Cerebellar nuclear complex (tissue), 1 donor: ENCODE measurements at regions not wholly inside any gene's neighbourhood (a gene's known extent, or its start where the extent isn't known, plus 50 kb on each side); places are given as distances from the start of the nearest gene placed in this dataset.

Source experiments
- DNase-seq, 2 experiments: peaks; one replicate each; lab custom pipeline; 2025; lab: John Stamatoyannopoulos, UW

- DNase-seq = no peak
These were observed 487.8 kb downstream of the ENC1 start for GRCh38 chr5:74152625-74153254.

- DNase-seq = no peak
These were observed 488.4 kb downstream of the ENC1 start for GRCh38 chr5:74152136-74152535.

GRCh38 chr5:74149395-74149794, 491.1 kb downstream of the ENC1 start:
- no peak for DNase-seq

GRCh38 chr5:74148321-74148720, 492.2 kb downstream of the ENC1 start:
- no peak for DNase-seq

- no peak for DNase-seq
These were observed 493.7 kb downstream of the ENC1 start for GRCh38 chr5:74146796-74147195.

GRCh38 chr5:74145951-74146350, 494.6 kb downstream of the ENC1 start:
- DNase-seq = no peak

- no peak for DNase-seq
These were observed 496.7 kb downstream of the ENC1 start for GRCh38 chr5:74143721-74144330.

- no peak for DNase-seq
These were observed 497.4 kb downstream of the ENC1 start for GRCh38 chr5:74143151-74143550.

- DNase-seq = no peak
These were observed 499.5 kb downstream of the ENC1 start for GRCh38 chr5:74141053-74141452.

GRCh38 chr5:74140409-74140808, 500.1 kb downstream of the ENC1 start:
- no peak for DNase-seq

- no peak for DNase-seq
These were observed 500.9 kb downstream of the ENC1 start for GRCh38 chr5:74139589-74139988.

- no peak for DNase-seq
These were observed 501.8 kb downstream of the ENC1 start for GRCh38 chr5:74138721-74139120.

GRCh38 chr5:74136276-74136825, 504.2 kb downstream of the ENC1 start:
- no peak for DNase-seq

GRCh38 chr5:74135033-74135432, 505.5 kb downstream of the ENC1 start:
- no peak for DNase-seq

GRCh38 chr5:74132485-74132884, 506.5 kb downstream of the ARHGEF28 start:
- no peak for DNase-seq

GRCh38 chr5:74131250-74131649, 505.3 kb downstream of the ARHGEF28 start:
- no peak for DNase-seq

GRCh38 chr5:74130155-74130897, 504.3 kb downstream of the ARHGEF28 start:
- DNase-seq = peak in 1 of 2 experiments; percentile 42

GRCh38 chr5:74127381-74128320, 501.7 kb downstream of the ARHGEF28 start:
- DNase-seq = peak; percentile 71 to 73

- no peak for DNase-seq
These were observed 500.3 kb downstream of the ARHGEF28 start for GRCh38 chr5:74126294-74126693.

- DNase-seq = no peak
These were observed 498.8 kb downstream of the ARHGEF28 start for GRCh38 chr5:74124826-74125225.

- no peak for DNase-seq
These were observed 497.9 kb downstream of the ARHGEF28 start for GRCh38 chr5:74123929-74124328.
